ENCODE measurements at regions not wholly inside any gene's neighbourhood (a gene's known extent, or its start where the extent isn't known, plus 50 kb on each side); places are given as distances from the start of the nearest gene placed in this dataset.
A peak's percentile ranks its signal among the peaks of the same experiment; 100 is the strongest.
"Not testable (repeated sequence)": the region's sequence is repeated elsewhere in the genome, so short reads cannot be mapped to it uniquely, and the experiment has no call there.

DNA sequence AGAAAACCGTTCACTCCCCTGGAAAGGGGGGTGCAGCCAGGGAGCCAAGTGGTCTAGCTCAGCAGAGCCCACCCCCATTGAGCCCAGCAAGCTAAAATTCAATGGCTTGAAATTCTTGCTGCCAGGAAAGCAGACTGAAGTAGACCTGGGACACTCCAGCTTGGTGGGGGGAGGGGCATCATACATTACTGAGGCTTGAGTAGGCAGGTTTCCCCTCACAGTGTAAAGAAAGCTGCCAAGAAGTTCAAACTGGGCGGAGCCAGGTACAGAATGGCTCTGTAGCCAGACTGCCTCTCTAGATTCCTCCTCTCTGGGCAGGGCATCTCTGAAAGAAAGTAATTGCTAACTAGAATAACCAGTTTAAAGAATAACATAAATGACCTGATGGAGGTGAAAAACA is 372.3 kb upstream of the F9 start:
- TF ChIP-seq, protein P1, sequence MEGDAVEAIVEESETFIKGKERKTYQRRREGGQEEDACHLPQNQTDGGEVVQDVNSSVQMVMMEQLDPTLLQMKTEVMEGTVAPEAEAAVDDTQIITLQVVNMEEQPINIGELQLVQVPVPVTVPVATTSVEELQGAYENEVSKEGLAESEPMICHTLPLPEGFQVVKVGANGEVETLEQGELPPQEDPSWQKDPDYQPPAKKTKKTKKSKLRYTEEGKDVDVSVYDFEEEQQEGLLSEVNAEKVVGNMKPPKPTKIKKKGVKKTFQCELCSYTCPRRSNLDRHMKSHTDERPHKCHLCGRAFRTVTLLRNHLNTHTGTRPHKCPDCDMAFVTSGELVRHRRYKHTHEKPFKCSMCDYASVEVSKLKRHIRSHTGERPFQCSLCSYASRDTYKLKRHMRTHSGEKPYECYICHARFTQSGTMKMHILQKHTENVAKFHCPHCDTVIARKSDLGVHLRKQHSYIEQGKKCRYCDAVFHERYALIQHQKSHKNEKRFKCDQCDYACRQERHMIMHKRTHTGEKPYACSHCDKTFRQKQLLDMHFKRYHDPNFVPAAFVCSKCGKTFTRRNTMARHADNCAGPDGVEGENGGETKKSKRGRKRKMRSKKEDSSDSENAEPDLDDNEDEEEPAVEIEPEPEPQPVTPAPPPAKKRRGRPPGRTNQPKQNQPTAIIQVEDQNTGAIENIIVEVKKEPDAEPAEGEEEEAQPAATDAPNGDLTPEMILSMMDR (IDR thresholded peaks at IDR 0.05; ENCODE audit: low read depth, low read length, missing control alignments) = no peak
- DNase-seq (ENCODE audit: low read depth) = no peak
- H3K4me3 ChIP-seq (ENCODE audit: low read depth, low read length) = no peak overlapping the region

DNA sequence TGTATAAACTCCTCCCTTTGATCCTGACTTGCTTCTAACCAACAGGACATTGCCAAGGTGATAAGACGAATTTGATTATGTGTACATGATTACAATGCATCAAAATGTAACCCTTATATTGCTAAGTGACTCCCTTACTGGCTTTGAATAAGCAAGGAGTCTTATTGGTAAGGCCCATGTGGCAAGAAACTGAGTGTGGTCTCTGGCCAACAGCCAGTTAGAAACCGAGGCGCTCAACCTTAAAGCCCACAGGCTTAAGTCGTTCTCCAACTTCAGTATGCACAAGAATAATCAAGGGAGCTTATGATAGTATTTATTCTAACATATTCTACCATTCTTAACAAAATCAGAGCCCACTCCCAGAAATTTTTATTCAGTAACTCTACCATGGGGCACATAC is 374.2 kb upstream of the F9 start:
- no peak for DNase-seq (ENCODE audit: low read depth)
- H3K4me3 ChIP-seq (ENCODE audit: low read depth, low read length) = no peak overlapping the region
- TF ChIP-seq, protein P1 (IDR thresholded peaks at IDR 0.05; ENCODE audit: low read depth, low read length, missing control alignments) = no peak

DNA sequence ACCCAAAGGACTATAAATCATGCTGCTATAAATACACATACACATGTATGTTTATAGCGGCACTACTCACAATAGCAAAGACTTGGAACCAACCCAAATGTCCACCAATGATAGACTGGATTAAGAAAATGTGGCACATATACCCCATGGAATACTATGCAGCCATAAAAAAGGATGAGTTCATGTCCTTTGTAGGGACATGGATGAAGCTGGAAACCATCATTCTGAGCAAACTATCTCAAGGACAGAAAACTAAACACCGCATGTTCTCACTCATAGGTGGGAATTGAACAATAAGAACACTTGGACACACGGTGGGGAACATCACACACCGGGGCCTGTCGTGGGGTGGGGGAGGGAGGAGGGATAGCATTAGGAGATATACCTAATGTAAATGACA is 383.9 kb upstream of the F9 start:
- H3K4me3 ChIP-seq (ENCODE audit: low read depth, low read length); DNase-seq (ENCODE audit: low read depth): not testable (repeated sequence)

DNA sequence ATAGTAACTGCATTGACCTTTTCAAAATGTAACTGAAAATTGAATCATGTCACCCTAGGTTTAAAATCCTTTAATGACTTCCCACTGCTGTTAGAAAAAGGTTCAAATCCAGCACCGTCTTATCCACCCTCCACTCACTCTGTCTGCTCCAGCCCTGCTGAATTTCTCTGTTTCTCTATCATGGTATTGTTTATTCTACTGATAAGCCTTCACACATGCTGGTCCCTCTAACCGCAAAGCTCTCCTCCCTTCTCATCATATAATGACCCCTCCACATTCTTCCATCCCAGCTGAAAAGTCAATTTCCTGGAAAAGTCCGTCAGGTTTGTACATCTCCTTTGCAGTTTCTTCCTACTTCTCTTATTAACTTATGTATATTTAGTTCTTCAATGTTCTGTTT is 389.2 kb upstream of the F9 start:
- no peak for DNase-seq (ENCODE audit: low read depth)
- TF ChIP-seq, protein P1 (IDR thresholded peaks at IDR 0.05; ENCODE audit: low read depth, low read length, missing control alignments) = no peak
- H3K4me3 ChIP-seq (ENCODE audit: low read depth, low read length) = no peak overlapping the region

DNA sequence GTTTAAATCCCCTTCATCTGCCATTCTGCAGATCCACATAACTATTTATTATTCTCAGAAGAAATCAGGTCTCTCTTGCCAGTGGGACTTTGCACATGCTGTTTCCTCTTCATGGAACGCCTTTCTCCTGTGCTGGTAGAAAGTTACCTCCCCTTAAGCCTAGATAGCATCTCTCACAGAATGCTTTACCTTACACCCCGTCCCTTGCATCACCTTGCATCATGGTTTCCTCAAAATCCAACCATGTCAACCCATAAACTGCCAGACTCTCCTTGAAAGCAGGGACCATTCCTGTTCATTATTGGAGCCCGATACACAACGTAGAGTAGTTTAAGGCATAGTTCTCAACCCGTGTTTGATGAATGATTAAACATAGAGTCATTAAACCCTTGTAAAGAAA is 396.2 kb upstream of the F9 start:
- no peak for DNase-seq (ENCODE audit: low read depth)
- TF ChIP-seq, protein P1 (IDR thresholded peaks at IDR 0.05; ENCODE audit: low read depth, low read length, missing control alignments) = no peak

DNA sequence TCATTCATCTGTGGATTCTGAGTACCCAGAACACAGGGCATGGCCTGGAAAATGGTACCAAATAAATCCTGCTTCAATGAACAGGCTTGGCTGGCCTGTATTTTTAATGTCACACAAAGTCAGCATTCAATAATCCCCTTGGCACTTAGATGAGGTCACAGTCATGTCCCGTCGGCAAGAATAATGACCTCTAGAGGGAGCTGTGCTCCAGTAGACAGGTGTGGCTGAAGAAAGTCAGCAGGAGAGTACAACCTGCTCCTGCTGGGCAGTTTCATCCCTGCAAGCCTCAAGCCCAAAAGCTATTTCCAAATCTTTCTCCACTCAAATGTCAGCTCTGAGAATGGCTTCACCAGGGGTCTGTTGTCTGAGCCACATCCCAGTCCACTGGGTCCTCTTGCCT is 404.0 kb upstream of the F9 start:
- TF ChIP-seq, protein P1 (IDR thresholded peaks at IDR 0.05; ENCODE audit: low read depth, low read length, missing control alignments) = peak; percentile 51
- H3K4me3 ChIP-seq (ENCODE audit: low read depth, low read length) = no peak overlapping the region
- DNase-seq (ENCODE audit: low read depth) = peak; percentile 4

More for the DNA sequence above, 396.2 kb upstream of the F9 start:
- H3K4me3 ChIP-seq (ENCODE audit: low read depth, low read length) = no peak overlapping the region

DNA sequence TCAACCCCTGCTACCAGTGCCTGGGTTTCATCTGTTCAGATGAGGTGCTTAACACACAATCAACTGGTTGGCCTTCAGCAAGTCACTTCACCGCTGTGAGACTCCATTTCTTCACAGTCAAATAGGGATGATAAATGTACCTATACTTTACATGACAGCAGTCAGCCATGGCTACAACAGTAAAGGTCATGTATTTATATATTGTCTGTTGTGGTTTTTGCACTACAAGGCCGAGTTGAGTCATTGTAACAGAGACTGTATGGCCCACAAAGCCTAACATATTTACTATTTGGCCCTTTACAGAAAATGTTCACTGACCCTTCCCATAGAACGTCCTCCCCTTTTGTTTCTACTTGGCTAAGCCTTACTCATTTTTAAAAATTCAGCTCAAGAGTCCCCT is 404.6 kb upstream of the F9 start:
- TF ChIP-seq, protein P1 (IDR thresholded peaks at IDR 0.05; ENCODE audit: low read depth, low read length, missing control alignments) = no peak
- H3K4me3 ChIP-seq (ENCODE audit: low read depth, low read length) = no peak overlapping the region
- DNase-seq (ENCODE audit: low read depth) = no peak
